K562 (cell line): ENCODE measurements at regions not wholly inside any gene's neighbourhood (a gene's known extent, or its start where the extent isn't known, plus 50 kb on each side); places are given as distances from the start of the nearest gene placed in this dataset.
A peak's percentile ranks its signal among the peaks of the same experiment; 100 is the strongest.

Experiments
- ATAC-seq: fragments of 200-7000 bp; cut with Tn5 transposase; 3 replicates; pipeline ENCODE4 v1.9.1; 2020; ENCODE audit warnings: moderate library complexity
- BruUV-seq: library from RNA; stranded (reverse); fragments of 400-500 nt; replicated peaks from 2 replicates; lab custom pipeline; 2021; lab: Mats Ljungman, UMichigan
- CTCF ChIA-PET: fragments of 300-600 bp; formaldehyde crosslinking; extraction: SDS; loops from one replicate; lab custom pipeline; 2021; ENCODE audit warnings: low intra/inter-chr PET ratio; lab: Yijun Ruan, JAX
- POLR2A ChIA-PET: fragments of 300-600, 350-650 bp; sonication (Branson Sonifier 250); formaldehyde crosslinking; extraction: SDS; loops from one replicate; lab custom pipeline; 2021; ENCODE audit warnings: antibody characterized with exemption, inconsistent platforms; lab: Yijun Ruan, JAX
- DNase-seq, 4 experiments: peaks; one replicate each; pipeline versions ENCODE4 v3.0.0 to v3.0.0-alpha.2; 2011 to 2018; ENCODE audit warnings: low spot score in 3 of 4, mixed read lengths in 3 of 4; ENCODE audit errors: extremely low read depth in 1 of 4
- FAIRE-seq: peaks from 2 replicates; lab custom pipeline; 2011; peaks lifted over from hg19 to GRCh38; lab: Jason Lieb, UNC
- H2AFZ ChIP-seq: 2 replicates; pipeline ENCODE4 v1.6.0; 2011; ENCODE audit warnings: low read depth, low read length, control low read depth, inconsistent platforms
- H3K27ac ChIP-seq: fragments of 200-600 bp; 3 replicates; pipeline ENCODE4 v1.8.0; 2011; ENCODE audit warnings: low read depth, mild to moderate bottlenecking, control low read depth, inconsistent platforms, low read length, moderate library complexity, mixed read lengths; ENCODE audit errors: extremely low read depth
- H3K27me3 ChIP-seq, 2 experiments: fragments of 300-600 bp in 1 of 2; 2 replicates in 1 of 2; 3 replicates in 1 of 2; pipeline versions ENCODE4 v1.6.0 to v1.8.0; 2011; ENCODE audit warnings: inconsistent platforms in 2 of 2, low read length in 2 of 2, mild to moderate bottlenecking in 1 of 2, mixed read lengths in 1 of 2, moderate library complexity in 1 of 2; ENCODE audit not compliant: control insufficient read depth in 2 of 2, insufficient read depth in 2 of 2
- H3K36me3 ChIP-seq: fragments of 300-600 bp; 3 replicates; pipeline ENCODE4 v1.8.0; 2011; ENCODE audit warnings: mild to moderate bottlenecking, low read length, inconsistent platforms; ENCODE audit not compliant: control insufficient read depth, insufficient read depth
- H3K4me1 ChIP-seq, 2 experiments: fragments of 200-600 bp in 1 of 2; replicated peaks in 1 of 2; 2 replicates in 1 of 2; 3 replicates in 1 of 2; pipeline versions ENCODE4 v1.5.1 to v1.8.0; 2011; ENCODE audit warnings: inconsistent platforms in 2 of 2, low read length in 2 of 2, mild to moderate bottlenecking in 1 of 2, mixed read lengths in 1 of 2, moderate library complexity in 1 of 2; ENCODE audit not compliant: control insufficient read depth in 2 of 2, insufficient read depth in 2 of 2
- H3K4me2 ChIP-seq: 2 replicates; pipeline ENCODE4 v1.6.1; 2011; ENCODE audit warnings: low read length, control low read depth, inconsistent platforms, mixed read lengths; ENCODE audit not compliant: insufficient read depth
- H3K4me3 ChIP-seq: fragments of 200-600 bp; sonication (generic), shearing (Covaris generic); 2 replicates; pipeline ENCODE4 v1.5.1; 2016; ENCODE audit warnings: control low read depth, inconsistent platforms
- H3K79me2 ChIP-seq: fragments of 200-600 bp; 3 replicates; pipeline ENCODE4 v1.8.0; 2011; ENCODE audit warnings: low read length, inconsistent platforms; ENCODE audit not compliant: control insufficient read depth, insufficient read depth
- H3K9ac ChIP-seq, 2 experiments: 2 replicates each; pipeline versions ENCODE4 v1.6.0 to v1.6.1; 2011; ENCODE audit warnings: low read depth in 2 of 2, low read length in 2 of 2, control low read depth in 1 of 2, inconsistent platforms in 1 of 2, mild to moderate bottlenecking in 1 of 2, mixed read lengths in 1 of 2; ENCODE audit not compliant: insufficient read depth in 1 of 2
- H3K9me1 ChIP-seq: one replicate; pipeline ENCODE4 v1.6.0; 2011; ENCODE audit warnings: inconsistent platforms, mild to moderate bottlenecking, low read length, moderate library complexity; ENCODE audit not compliant: control insufficient read depth, insufficient read depth
- H3K9me3 ChIP-seq: replicated peaks from 2 replicates; pipeline ENCODE4 v1.5.1; 2011; ENCODE audit warnings: low read depth, low read length, inconsistent platforms; ENCODE audit not compliant: control insufficient read depth, insufficient read depth
- H4K20me1 ChIP-seq: replicated peaks from 2 replicates; pipeline ENCODE4 v1.6.1; 2011; ENCODE audit warnings: low read length, inconsistent platforms, mixed read lengths; ENCODE audit not compliant: control insufficient read depth, insufficient read depth
- ATF3 ChIP-seq, 2 experiments: fragments of 450-650 bp in 1 of 2; sonication (generic) in 1 of 2; formaldehyde crosslinking in 1 of 2; IDR thresholded peaks in 1 of 2; conservative IDR thresholded peaks in 1 of 2; 2 replicates each; pipeline versions ENCODE4 v1.6.1 to v1.8.1; 2016 to 2023; ENCODE audit warnings: mild to moderate bottlenecking in 2 of 2, moderate library complexity in 2 of 2, inconsistent platforms in 1 of 2, missing genetic modification reagents in 1 of 2
- BACH1 ChIP-seq: fragments of 200-800 bp; sonication (Bioruptor generic); IDR thresholded peaks from 2 replicates; pipeline ENCODE4 v1.6.1; 2016; ENCODE audit warnings: missing genetic modification characterization, missing compliant biosample characterization
- C11orf30 ChIP-seq: fragments of 450-650 bp; IDR thresholded peaks from 2 replicates; pipeline ENCODE4 v1.6.1; 2016; ENCODE audit warnings: low read depth, mild to moderate bottlenecking
- CBFA2T3 ChIP-seq: fragments of 450-650 bp; IDR thresholded peaks from 2 replicates; pipeline ENCODE4 v1.6.1; 2017
- CREBBP ChIP-seq: IDR thresholded peaks from one replicate; pipeline ENCODE4 v1.6.1; 2012; ENCODE audit warnings: low read depth, mild to moderate bottlenecking, control low read depth, inconsistent platforms, low read length
- CUX1 ChIP-seq: fragments of 200-800 bp; sonication (Bioruptor generic); IDR thresholded peaks from 2 replicates; pipeline ENCODE4 v1.6.1; 2016; ENCODE audit warnings: missing genetic modification characterization, missing compliant biosample characterization
- KLF10 ChIP-seq: fragments of 250-450 bp; sonication (Bioruptor Pico); IDR thresholded peaks from 2 replicates; pipeline ENCODE4 v1.6.1; 2021; ENCODE audit warnings: matching md5 sums
- RAD21 ChIP-seq, 2 experiments: fragments of 250-450 bp in 1 of 2; fragments of 450-650 bp in 1 of 2; sonication (Bioruptor Pico) in 1 of 2; formaldehyde crosslinking in 1 of 2; IDR thresholded peaks in 1 of 2; conservative IDR thresholded peaks in 1 of 2; 2 replicates each; pipeline versions ENCODE4 v1.4.0 to v1.8.0; 2020 to 2022; ENCODE audit warnings: mild to moderate bottlenecking in 2 of 2, moderate library complexity in 1 of 2
- SMAD1 ChIP-seq: fragments of 150-350 bp; IDR thresholded peaks from 2 replicates; pipeline ENCODE4 v1.6.1; 2014; ENCODE audit warnings: low read length, low read depth; ENCODE audit not compliant: partially characterized antibody
- SMAD3 ChIP-seq: fragments of 450-650 bp; formaldehyde crosslinking; conservative IDR thresholded peaks from 2 replicates; pipeline ENCODE4 v1.4.0; 2020; ENCODE audit warnings: mild to moderate bottlenecking
- TFE3 ChIP-seq: fragments of 450-650 bp; formaldehyde crosslinking; IDR thresholded peaks from 2 replicates; pipeline ENCODE4 v1.4.0; 2020; ENCODE audit warnings: mild to moderate bottlenecking, mixed read lengths
- THRA ChIP-seq: fragments of 450-650 bp; IDR thresholded peaks from 2 replicates; pipeline ENCODE4 v1.6.1; 2017; ENCODE audit warnings: mild to moderate bottlenecking, moderate library complexity
- ZNF316 ChIP-seq: fragments of 450-650 bp; IDR thresholded peaks from 2 replicates; pipeline ENCODE4 v1.6.1; 2016
- WGBS: fragments of 100-300 bp; shearing (Covaris generic); methylation state at CpG from one replicate; pipeline ENCODE4 v1.1.6; 2016; ENCODE audit warnings: low coverage, mixed read lengths; ENCODE audit not compliant: insufficient coverage; ENCODE audit errors: missing lambda C conversion rate; 5-methylcytosine and 5-hydroxymethylcytosine counted together
- in situ Hi-C: fragments of 300-500 bp; cut with MboI; formaldehyde crosslinking; loops from 4 replicates; pipeline ENCODE4 v1.15.0; 2018; ENCODE audit warnings: inconsistent platforms, mixed read lengths
- intact Hi-C: fragments of 100-400 bp; cut with micrococcal nuclease; formaldehyde crosslinking; loops from 2 replicates; pipeline ENCODE4 v1.14.2; 2022

GRCh38 chr10:25117757-25118156, 57.0 kb upstream of the GPR158 start:
- DNase-seq (peak in 2 of 4 experiments; percentile 41 to 71), ATAC-seq (peak; percentile 73), FAIRE-seq (peak; percentile 87)
- peak overlapping the region; percentile 32; the same call in 1 of the 2 replicates for H3K4me2 ChIP-seq
- no peaks in the 10 kb centered on the region for H3K79me2 ChIP-seq
- no TSS peak for BruUV-seq
- intact Hi-C loops (no loop called here), in situ Hi-C loops (loop anchor here (10.0 kb wide), 1 partner anchor 517 kb away; no protein-coding TSS in a partner anchor)
- H3K9ac ChIP-seq, result no peak overlapping the region
- no peaks in the 10 kb centered on the region for H4K20me1 ChIP-seq
- H3K27ac ChIP-seq, result no peak overlapping the region
- WGBS, result 2% methylated on average over 6 of the region's 6 CpGs
- POLR2A ChIA-PET, result no interaction called here
- no peak overlapping the region for H3K4me3 ChIP-seq
- peaks cover 0 to 10% of the 10 kb centered on the region in 2 experiments; a peak in 2 of 5 replicates for H3K4me1 ChIP-seq
- no peaks in the 10 kb centered on the region for H3K36me3 ChIP-seq
- H3K9me1 ChIP-seq, result no peaks in the 10 kb centered on the region
- CTCF ChIA-PET, result no interaction called here
- H2AFZ ChIP-seq, result peak overlapping the region; percentile 48; the same call in 1 of the 2 replicates
- no peaks in the 10 kb centered on the region for H3K27me3 ChIP-seq
- H3K9me3 ChIP-seq, result no peaks in the 10 kb centered on the region
- TF ChIP-seq RAD21 (CRISPR knock-in tag; conservative IDR thresholded peaks at IDR 0.05 in 1 of 2, IDR thresholded peaks at IDR 0.05 in 1 of 2) (peak in 1 of 2 experiments; percentile 38; a peak in 1 of 4 replicates), TFE3 (CRISPR knock-in tag) (peak; percentile 70), BACH1 (tag) (peak; percentile 26; the same call in 1 of the 2 replicates), SMAD1 (no peak), CREBBP (no peak), SMAD3 (CRISPR knock-in tag) (0 out of 2 replicates have a peak, but pooled peaks have one; percentile 10), CUX1 (CRISPR knock-in tag) (peak; percentile 28; the same call in 1 of the 2 replicates), KLF10 (no peak), CBFA2T3 (peak; percentile 53), C11orf30 (peak; percentile 67; the same call in 1 of the 2 replicates), ZNF316 (peak; percentile 57), ATF3 (IDR thresholded peaks at IDR 0.05) (peak; percentile 64), ATF3 (CRISPR knock-in tag; conservative IDR thresholded peaks at IDR 0.05) (no peak; the same call in 1 of the 2 replicates), THRA (no peak)
